ENCODE measurements at regions not wholly inside any gene's neighbourhood (a gene's known extent, or its start where the extent isn't known, plus 50 kb on each side); places are given as distances from the start of the nearest gene placed in this dataset.

- DNase-seq (ENCODE audit: low spot score), result no peak
- in situ Hi-C loops (cut with HindIII; ENCODE audit: low sequenced_read_pairs), result no loop called here
These were observed 237.7 kb upstream of the DACH1 start for GRCh38 chr13:72104656-72105180.

DNA sequence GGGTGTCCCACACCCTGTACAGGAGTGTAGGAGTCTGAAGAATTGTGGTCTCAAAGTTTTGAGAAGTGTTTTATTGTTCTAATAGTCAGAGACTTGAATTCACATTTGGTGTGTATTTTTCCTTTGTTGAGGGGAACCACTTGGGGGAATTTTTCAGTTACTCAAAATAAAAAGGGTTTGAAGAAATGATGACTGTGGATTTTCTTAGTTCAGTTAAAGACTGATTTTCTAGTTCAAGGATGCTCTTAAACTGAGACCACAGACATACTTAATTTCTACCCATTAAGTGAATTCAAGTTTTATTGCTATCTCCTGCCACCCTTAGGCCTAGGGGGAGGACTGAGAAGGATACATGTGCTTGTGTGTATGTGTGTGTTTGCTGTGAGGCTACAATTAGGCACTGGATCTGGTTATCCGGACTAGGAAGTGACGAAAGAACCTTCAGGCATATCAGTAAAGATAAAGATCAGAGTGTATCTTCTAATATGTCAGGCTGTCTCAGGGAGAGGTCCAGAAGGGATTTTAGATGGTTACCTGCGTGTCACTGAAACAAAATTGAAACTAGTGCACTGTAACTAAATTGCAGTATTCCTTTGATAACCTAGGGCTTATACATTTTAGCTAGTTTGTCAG lies 234.9 kb upstream of the DACH1 start:
- DNase-seq (ENCODE audit: low spot score), result no peak
- in situ Hi-C loops (cut with HindIII; ENCODE audit: low sequenced_read_pairs), result no loop called here

GRCh38 chr13:72100339-72100738 lies 233.3 kb upstream of the DACH1 start:
- no peak for DNase-seq (ENCODE audit: low spot score)
- in situ Hi-C loops (cut with HindIII; ENCODE audit: low sequenced_read_pairs), result no loop called here

DNA sequence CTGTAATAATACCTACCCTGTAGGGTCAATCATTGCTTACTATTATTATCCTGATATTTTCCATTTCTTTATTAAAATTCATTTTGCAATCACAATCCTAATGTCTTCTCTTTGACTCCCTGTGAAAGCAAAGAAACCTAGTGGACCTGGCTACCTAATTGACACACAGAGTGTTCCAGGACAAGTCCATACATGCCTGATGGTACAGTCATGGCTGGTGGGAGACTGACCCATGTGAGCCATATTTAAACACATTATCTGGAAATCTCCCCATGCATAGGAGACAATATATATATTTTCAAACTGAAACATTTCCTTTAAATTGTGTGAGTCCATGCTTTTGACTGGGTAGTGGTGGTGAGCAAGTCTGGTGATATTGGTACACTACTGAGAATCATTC lies 230.6 kb upstream of the DACH1 start:
- in situ Hi-C loops (cut with HindIII; ENCODE audit: low sequenced_read_pairs), result no loop called here
- DNase-seq (ENCODE audit: low spot score), result no peak

DNA sequence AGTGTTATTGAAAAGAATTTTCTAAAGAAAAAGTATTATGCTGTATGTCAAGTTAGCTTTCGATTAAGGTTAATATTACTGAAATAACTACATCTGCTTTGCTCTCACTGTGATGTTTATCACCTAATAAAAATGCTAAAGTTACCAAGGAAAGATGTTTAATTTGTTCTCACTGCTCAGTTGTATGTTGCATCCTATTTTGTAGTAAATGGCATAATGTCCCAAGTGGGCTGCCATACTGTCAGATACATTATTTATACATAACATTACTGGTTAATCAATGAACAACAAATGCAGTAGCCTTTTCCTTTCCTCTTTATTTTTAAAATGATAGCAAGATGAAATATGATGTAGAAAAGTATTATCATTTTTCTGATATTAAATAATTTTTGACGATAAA lies 226.3 kb upstream of the DACH1 start:
- in situ Hi-C loops (cut with HindIII; ENCODE audit: low sequenced_read_pairs), result no loop called here
- DNase-seq (ENCODE audit: low spot score), result no peak

- in situ Hi-C loops (cut with HindIII; ENCODE audit: low sequenced_read_pairs), result no loop called here
- no peak for DNase-seq (ENCODE audit: low spot score)
These were observed 207.7 kb upstream of the DACH1 start for GRCh38 chr13:72074663-72075062.

DNA sequence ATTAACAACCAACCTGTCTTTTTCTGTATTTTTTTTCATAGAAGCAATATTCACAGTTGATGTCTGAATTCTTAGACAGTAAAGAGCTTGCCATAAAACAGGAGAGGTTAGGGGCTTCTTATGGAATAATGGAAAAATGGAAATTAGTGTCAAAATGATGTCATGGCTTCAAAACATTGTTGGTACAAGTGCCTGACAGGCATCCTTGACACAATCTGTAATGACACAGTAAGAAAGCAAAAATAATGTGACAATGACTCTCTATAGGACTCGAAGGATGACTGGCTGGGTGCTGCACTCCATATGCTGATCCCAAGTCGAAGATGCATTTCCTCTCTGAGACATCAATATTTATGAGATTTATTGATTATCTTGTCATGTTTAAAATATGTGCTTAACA lies 205.3 kb upstream of the DACH1 start:
- no peak for DNase-seq (ENCODE audit: low spot score)
- in situ Hi-C loops (cut with HindIII; ENCODE audit: low sequenced_read_pairs), result no loop called here

DNA sequence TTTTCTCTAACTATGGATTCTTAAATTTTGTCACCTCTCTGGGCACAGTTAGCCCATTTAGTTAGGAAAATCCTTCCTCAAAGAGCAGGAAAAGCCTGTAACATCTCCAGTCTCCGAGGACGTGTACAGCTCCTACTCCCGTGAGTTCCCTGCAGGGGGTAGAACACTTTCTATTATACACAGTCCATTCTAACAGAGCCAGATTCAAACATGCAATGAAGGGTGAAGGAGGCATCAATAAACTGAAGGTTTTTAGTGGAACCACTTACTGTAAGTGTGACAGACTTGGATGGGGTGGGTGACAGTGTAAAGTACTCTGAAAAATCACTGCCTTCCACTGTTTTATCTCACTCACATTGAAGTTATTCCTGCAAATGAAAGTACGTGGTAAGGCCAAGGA lies 204.7 kb upstream of the DACH1 start:
- in situ Hi-C loops (cut with HindIII; ENCODE audit: low sequenced_read_pairs), result no loop called here
- DNase-seq (ENCODE audit: low spot score), result no peak

DNA sequence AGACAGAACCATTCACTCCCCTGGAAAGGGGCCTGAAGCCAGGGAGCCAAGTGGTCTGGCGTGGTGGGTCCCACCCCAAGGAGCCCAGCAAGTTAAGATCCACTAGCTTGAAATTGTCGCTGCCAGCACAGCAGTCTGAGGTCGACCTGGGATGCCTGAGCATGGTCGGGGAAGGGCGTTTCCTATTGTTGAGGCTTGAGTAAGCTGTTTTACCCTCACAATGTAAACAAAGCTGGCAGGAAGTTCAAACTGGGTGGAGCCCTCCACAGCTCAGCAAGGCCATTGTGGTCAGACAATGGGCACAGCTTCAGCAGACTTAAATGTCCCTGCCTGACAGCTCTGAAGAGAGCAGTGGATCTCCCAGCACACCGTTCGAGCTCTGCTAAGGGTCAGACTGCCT lies 195.6 kb upstream of the DACH1 start:
- no peak for DNase-seq (ENCODE audit: low spot score)
- in situ Hi-C loops (cut with HindIII; ENCODE audit: low sequenced_read_pairs), result no loop called here

DNA sequence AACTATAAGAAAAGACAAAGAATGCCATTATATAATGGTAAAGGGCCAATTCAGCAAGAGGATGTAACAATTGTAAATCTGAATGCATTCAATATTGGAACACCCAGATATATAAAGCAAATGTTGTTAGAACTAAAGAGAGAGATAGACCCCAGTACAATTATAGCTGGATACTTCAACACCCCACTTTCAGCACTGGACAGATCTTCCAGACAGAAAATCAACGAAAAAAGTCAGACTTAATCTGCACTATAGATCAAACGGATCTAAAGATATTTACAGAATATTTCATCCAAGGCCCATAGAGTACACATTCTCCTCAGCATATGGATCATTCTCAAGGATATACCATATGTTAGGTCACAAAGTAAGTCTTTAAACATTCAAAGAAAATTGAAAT lies 194.6 kb upstream of the DACH1 start:
- in situ Hi-C loops (cut with HindIII; ENCODE audit: low sequenced_read_pairs), result no loop called here
- no peak for DNase-seq (ENCODE audit: low spot score)

DNA sequence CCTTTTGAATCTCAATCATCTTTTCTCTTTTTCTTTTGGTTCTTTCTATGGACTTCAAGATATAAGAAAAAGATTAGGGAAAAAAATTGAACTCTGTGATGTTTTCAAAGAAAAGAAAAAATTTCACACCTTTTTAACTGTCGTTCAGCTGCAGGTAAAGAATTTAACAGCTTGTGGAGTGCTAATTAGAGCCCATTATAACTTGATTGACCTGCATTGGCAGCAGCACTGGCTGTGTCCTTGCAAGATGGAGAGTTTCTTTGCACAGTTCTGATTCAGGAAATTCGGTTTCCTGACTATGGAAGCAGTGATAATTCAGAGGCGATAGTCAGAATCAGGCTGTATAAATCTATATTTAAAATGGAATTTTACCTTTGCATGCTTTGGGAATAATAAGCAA lies 183.2 kb upstream of the DACH1 start:
- in situ Hi-C loops (cut with HindIII; ENCODE audit: low sequenced_read_pairs), result no loop called here

DNA sequence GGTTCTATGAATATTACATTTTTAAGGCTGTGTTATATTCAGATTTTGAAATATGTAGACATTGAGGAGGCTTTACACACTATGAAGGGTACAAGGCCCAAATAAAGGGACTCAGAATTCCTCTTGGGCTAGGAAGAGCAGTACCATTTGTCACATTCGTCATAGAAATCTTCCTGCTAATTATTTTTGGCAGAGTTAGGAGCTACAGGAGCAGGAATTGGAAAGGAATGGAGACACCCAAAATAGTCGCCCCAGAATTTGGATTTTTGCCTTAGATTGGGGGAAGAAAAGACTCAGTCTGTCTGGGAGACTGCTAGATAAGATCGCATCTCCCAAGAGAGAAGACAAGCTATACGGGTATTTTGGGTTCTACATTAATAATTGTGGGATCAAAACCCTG lies 176.4 kb upstream of the DACH1 start:
- peak; percentile 86 for DNase-seq (ENCODE audit: low spot score)
- in situ Hi-C loops (cut with HindIII; ENCODE audit: low sequenced_read_pairs), result no loop called here

More for the DNA sequence above, 183.2 kb upstream of the DACH1 start:
- DNase-seq (ENCODE audit: low spot score), result no peak

DNA sequence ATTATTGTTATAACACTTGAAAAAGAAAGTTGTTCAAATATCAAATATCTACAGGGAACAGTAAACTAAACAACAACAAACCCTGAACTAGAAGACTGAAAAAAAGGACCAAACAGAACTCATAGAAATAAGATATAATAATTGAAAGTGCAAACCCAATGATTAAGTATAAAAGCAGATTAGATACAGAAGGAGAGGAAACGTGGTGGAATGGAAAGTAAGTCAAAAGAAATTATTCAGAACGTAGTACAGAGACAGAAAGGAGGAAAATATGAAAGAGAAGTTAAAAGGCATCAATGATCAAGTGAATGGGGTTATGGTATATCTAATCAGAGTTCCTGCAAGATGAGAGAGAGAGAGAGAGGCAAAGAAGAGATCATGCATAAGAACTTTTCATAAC lies 174.2 kb upstream of the DACH1 start:
- in situ Hi-C loops (cut with HindIII; ENCODE audit: low sequenced_read_pairs), result no loop called here
- no peak for DNase-seq (ENCODE audit: low spot score)

DNA sequence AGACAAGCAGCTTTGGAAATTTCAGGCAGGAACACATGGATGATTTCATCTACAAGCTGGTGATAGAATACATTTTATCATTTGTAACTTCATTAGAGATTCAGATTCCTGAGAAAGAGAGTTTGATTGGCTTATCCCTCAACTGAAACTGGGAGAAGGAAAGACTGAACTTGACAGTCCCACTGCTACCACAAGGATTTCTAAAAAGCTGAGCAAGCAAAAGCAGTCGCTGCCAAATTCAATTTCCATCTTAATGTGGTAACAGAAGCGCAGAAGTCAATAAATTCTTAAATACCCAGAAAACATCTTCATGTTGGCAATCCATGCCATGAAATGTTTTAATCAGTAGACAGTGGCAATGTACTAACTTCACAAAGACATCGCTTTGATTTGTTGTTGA lies 172.1 kb upstream of the DACH1 start:
- in situ Hi-C loops (cut with HindIII; ENCODE audit: low sequenced_read_pairs), result no loop called here
- no peak for DNase-seq (ENCODE audit: low spot score)

- no peak for DNase-seq (ENCODE audit: low spot score)
- in situ Hi-C loops (cut with HindIII; ENCODE audit: low sequenced_read_pairs), result no loop called here
These were observed 163.0 kb upstream of the DACH1 start for GRCh38 chr13:72029981-72030380.

GRCh38 chr13:72025836-72026235 lies 158.8 kb upstream of the DACH1 start:
- in situ Hi-C loops (cut with HindIII; ENCODE audit: low sequenced_read_pairs), result no loop called here
- DNase-seq (ENCODE audit: low spot score), result no peak

GRCh38 chr13:72023895-72024294 lies 156.9 kb upstream of the DACH1 start:
- in situ Hi-C loops (cut with HindIII; ENCODE audit: low sequenced_read_pairs), result no loop called here
- no peak for DNase-seq (ENCODE audit: low spot score)

DNA sequence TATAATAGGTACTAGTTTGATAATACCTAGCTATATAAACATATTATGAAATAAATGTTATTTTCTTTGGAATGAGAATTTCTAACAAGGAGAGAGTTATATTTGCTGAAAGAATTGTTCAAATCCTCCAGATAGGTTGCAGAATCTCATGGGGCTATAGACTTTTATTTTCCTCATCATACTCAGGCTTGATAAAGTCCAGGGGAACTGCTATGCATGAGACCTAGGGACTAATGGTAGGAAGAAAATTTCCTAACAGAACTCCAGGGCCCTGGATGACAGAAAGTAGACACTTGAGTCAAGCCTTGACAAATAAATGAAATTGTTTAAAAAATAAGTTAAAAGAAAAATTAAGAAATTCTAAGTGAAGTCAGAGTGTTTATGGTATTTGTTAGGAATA lies 138.5 kb upstream of the DACH1 start:
- no peak for DNase-seq (ENCODE audit: low spot score)
- in situ Hi-C loops (cut with HindIII; ENCODE audit: low sequenced_read_pairs), result no loop called here

- no peak for DNase-seq (ENCODE audit: low spot score)
- in situ Hi-C loops (cut with HindIII; ENCODE audit: low sequenced_read_pairs), result no loop called here
These were observed 137.9 kb upstream of the DACH1 start for GRCh38 chr13:72004784-72005374.

DNA sequence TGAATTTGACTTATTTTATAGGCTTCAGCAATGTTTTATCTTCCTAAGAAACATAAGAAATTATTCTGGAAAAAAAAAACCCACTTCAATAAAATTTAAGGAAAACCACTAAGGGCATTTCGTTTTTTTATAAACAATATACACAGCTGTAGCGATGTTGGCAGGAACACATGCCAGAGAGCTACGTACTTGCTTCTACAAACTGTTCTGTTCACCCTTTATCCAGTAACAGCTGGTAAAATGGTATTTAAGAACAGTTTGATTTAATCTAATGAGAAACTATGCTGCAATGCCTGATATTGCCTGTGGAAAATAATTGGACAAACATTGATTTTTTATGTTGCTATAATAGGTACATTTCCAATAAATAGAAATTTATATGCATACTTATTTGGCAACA lies 137.2 kb upstream of the DACH1 start:
- no peak for DNase-seq (ENCODE audit: low spot score)
- in situ Hi-C loops (cut with HindIII; ENCODE audit: low sequenced_read_pairs), result no loop called here

DNA sequence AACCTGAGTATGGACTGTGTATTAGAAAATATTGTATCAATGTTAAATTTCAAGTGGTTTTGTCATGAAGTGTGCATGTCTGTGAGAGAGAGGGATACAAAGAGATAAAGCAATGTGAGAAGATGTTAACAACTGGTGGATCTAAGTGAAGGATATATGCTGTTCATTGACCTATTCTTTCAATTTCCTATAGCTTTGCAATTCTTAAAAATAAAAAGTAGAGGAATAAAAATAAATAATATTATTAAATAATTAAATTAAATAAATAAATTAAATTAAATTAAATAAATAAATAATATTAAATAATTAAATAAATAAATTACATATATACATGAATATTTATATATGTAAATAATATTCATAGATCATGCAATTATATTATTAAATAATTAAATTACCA lies 131.2 kb upstream of the DACH1 start:
- in situ Hi-C loops (cut with HindIII; ENCODE audit: low sequenced_read_pairs), result no loop called here
- DNase-seq (ENCODE audit: low spot score), result no peak

Measured in G401 (cell line).